ENCODE measurements at regions not wholly inside any gene's neighbourhood (a gene's known extent, or its start where the extent isn't known, plus 50 kb on each side); places are given as distances from the start of the nearest gene placed in this dataset.

DNA sequence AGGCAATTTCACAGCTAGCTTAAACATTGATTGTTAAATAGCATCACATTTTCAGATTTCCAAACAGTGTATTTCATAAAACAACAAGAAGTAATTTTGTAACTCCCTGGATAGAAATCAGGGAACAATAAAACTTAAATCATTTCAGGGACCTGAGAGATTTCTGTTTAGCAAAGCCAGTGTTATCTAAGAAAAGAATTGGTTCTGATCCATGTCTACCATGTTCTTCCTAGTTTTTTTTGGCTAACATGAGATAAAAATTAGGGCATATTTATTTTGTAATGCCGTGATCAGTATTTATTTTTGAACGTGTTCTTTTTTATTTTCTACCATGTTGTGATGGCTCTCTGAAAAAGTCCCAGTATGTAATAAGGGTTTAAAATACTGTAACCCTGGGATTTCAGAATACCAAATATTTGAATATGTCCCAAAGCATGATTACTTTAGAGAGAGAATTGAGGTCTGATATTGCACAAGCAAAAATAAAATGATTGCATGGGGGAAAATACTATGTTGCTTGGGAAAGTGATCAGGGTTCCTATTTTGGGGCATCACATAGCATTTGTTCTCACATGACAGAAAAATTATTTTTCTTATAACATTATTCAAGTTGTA, 188.7 kb upstream of the CEP162 start:
- DNase-seq (ENCODE audit: low spot score): no peak

GRCh38 chr6:84415517-84415916, 188.1 kb upstream of the CEP162 start:
- no peak for DNase-seq (ENCODE audit: low spot score)

DNA sequence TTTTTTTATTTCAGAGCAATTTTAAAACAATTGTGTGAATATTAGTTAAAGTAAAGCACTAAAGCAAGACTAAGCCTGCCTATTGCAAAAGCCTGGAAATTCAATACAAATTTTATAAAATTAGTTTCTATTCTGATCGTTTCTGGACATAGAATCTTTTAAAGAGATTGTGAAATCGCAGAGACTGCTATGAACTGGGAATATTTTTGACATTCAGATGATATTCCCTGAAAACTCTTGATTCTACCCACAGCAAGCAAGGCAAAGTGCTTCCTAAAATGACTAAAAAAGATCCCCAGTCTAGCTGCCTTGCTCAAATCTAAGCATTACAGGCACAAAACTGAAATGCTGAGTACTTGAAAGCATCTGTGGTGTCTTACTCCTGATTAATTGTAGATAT, 187.6 kb upstream of the CEP162 start:
- DNase-seq (ENCODE audit: low spot score): no peak

- DNase-seq (ENCODE audit: low spot score): no peak
These were observed 187.1 kb upstream of the CEP162 start for GRCh38 chr6:84414531-84414930.

- DNase-seq (ENCODE audit: low spot score): no peak
These were observed 183.7 kb upstream of the CEP162 start for GRCh38 chr6:84411060-84411629.

DNA sequence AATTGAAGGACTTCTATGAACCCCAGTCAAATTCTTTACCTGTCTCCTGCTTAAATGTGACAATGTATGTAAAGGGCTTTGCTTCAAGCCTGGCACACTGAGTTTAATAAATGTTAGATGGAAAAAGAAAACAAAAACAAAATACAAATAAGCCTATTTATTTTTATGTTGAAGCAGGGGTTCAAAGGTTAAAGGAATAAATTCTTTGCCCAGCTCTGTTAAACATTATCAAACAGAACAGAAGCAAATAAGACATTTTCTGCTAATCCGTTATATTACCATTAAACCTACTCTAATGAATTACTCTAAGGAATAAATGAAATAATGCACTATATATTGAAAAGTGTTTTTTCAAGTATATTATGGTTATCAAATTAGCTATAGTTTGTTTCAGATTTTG, 182.5 kb upstream of the CEP162 start:
- DNase-seq (ENCODE audit: low spot score): no peak

DNA sequence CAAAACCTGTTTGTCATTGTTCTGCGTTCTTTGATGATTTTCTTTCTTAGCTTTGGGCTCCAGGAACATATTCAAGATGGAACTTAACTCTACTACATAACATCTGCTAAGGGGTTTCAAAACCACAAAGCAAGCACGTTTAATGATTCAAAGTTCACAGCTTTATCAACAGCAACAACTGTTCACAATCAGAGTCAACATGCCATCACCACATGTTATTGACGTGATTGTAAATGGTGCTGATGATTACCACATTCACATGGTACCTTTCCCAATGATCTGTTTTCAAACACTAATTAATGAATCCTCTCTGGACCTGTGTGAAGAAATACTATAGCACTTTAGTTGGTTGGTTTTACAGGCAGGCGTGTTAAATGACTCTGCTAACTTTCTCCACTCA, 180.6 kb upstream of the CEP162 start:
- no peak for DNase-seq (ENCODE audit: low spot score)

DNA sequence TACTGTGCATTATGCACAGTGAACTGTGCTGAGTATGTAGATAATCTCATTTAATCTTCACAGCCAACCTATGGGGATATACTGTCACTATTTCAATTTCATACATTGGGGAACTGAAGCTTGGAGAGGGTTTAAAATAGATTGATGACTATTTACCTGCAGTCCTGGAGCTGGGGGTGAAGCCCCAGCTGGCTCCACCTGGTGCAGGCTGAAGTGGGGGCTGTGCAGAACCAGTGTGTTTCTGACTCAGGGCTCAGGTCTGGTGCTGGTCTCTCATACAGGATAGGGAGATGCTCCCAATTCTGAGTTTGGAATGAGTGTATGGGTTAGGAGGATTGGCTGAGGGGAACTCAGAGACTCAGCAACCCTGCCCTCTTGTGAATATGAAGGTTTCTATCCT, 176.1 kb upstream of the CEP162 start:
- no peak for DNase-seq (ENCODE audit: low spot score)

GRCh38 chr6:84399003-84399402, 171.6 kb upstream of the CEP162 start:
- no peak for DNase-seq (ENCODE audit: low spot score)

DNA sequence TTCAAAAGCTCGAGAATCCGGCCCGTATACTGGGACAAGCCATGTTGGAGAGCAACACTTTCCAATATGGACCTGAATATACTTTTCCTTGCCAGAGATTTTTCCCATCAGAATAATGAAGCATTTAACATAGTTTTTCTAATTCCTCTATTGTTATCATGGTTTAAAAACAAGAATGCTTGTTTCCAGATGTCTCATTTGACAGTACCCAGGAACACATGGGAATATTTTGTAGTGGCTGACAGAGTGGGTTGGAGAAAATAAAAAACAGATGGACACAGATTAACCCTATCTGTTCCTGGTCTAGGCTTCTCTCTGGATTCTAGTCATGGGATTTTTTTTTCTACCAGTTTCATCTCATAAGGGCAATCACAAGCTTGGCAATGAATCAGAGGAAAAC, 164.8 kb upstream of the CEP162 start:
- DNase-seq (ENCODE audit: low spot score): no peak

DNA sequence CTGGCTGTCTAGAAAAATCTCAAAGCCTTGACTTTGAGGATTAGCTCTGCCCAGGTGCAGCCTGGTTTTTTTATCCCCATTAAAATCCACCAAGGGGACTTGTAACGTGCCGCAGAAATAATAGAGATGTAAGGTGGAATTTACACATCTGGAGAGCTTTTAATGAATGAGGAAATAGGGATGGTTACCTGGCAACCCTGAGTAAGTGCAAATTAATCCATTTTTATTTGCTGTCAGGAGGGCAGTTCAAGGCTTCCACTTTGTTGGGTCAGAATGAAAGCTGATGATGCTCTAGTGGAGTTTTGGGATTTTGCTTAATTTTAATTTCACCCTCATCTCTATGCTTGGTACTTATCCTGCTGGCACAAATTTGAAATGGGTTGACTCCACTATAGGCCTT, 163.4 kb upstream of the CEP162 start:
- DNase-seq (ENCODE audit: low spot score): no peak

DNA sequence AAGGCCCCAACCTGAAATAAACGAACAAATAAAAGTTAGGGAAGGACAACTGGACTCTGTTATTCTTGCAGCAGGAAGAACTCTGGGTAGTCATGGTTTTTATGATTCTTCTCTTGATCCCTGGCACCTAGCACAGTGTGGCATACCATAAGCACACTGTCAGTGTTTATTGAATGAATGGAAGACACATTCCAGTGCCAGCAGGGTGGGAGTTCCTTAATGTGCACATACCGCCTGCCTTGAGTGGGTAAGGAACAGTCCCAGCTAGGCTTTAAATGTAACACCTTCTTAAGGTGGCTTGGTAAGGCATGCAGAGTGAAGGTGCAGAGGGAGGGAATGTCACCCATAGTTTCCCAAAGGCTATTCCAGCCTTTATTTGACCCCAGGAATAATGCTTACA, 162.9 kb upstream of the CEP162 start:
- DNase-seq (ENCODE audit: low spot score): no peak

DNA sequence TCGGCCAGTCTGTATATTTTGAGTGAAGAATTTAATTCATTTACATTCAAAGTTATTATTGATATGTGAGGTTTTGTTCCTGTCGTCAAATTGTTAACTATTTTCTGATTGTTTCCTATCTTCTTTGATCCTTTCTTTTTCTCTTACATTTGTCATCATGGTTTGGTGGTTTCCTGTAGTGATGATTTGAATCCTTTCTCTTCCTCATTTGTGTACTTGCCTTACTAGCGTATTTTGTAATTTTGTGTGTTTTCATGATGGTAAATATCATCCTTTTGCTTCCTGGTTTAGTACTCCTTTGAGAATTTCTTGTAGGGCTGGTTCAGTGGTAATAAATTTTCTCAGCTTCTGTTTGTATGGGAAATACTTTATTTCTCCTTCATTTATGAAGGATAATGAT, 151.7 kb upstream of the CEP162 start:
- DNase-seq (ENCODE audit: low spot score): no peak

DNA sequence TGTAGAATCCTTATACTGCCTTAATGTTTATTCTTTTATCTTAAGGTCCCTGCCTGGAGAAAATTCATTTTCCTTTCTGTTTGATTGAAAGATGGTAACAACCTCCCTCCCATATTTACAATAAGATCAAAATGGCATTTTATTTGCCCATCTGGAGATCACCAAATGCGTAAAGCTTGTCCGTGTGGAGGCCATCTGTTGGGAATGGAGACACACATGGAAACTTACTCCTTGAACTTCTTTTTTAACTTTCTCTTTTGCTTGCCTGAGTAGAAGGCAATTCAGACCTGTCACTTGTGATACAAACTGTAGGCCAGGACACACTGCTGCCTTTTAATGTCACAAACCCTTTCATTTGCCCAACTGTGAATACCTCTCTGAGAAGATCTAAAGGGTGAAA, 144.8 kb upstream of the CEP162 start:
- DNase-seq (ENCODE audit: low spot score): no peak

DNA sequence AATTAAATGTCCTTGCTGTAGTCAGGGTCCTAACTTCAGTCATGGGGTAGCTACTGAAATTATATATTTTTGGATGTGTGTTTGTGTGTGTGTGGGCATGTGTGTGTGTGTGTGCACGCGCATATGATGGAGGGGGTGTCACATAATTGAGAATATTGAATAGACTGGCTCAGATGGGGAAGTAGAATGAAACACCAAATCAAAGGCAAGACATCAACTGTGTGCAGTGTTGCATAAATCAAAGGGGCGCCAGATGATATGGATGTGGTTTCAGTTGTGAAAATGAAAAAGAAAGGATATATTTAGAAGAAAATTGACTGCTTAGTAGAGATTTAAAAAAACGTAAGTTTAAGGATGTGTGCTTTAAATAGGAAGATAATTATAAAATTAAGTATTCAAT, 144.2 kb upstream of the CEP162 start:
- DNase-seq (ENCODE audit: low spot score): no peak

DNA sequence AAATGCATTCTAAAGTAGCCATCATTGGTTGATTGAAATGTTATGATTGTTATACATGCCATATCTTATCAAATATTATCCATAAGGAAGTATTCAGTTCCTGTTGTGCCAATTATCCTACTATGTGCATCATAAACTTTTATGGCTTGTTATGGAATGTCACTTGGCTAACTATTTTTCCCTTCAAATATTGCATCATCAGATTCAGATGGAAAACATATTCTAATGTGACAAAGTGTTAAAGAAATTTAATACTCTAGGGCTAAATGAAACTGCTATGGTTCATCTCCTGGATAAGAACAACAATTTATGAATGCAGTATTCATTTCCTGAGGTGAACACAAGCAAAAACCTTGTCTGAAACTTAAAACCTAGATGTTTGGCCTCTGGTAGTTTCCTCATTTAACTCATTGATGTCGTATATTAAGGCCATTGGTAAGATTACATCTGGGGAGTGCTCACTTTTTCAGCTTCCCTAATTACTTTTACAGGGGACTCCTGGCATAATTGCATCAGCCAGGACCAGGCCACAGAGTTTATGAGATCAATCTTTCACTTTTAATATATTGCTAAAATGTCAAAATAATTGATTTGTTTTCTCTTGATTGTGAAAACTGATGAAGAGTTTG, 134.9 kb upstream of the CEP162 start:
- DNase-seq (ENCODE audit: low spot score): no peak

- no peak for DNase-seq (ENCODE audit: low spot score)
These were observed 134.1 kb upstream of the CEP162 start for GRCh38 chr6:84361372-84362192.

DNA sequence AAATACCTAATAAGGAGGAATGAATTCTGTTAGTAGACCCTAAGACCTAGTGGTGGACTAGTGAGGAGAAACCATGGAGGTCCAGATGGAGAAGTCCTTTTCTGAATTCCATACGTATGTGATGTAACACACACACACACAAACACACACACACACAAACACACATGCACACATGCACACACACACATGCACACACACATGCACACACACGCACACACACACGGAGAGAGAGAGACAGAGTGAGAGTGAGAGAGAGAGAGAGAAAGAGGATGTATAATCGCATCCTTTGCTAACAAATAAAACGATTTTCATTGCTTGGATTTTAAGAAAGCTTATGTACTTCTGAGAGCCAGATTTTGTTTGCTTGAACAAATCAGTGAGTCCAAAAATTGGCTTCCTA, 132.6 kb upstream of the CEP162 start:
- DNase-seq (ENCODE audit: low spot score): no peak

- DNase-seq (ENCODE audit: low spot score): no peak
These were observed 131.1 kb upstream of the CEP162 start for GRCh38 chr6:84358581-84358980.

GRCh38 chr6:84357631-84358030, 130.2 kb upstream of the CEP162 start:
- DNase-seq (ENCODE audit: low spot score): no peak

DNA sequence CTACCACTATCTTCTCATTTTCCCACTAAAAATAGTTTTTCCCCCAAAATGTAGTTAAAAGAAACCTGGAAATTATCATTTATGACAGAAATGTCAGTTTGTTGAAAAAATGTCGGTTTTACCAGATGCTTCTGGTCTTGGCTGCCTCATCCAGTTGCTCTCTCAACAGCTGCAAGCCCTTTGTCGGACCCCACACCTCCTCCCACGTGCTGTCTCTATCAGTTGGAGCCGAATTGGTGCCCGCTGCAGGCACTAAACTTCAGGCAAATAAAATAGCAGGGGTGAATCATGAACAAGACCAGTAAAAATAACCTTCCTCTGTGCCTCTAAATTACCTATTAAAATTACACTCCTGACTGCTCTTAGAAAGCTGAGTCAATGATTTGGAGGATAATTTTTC, 129.5 kb upstream of the CEP162 start:
- DNase-seq (ENCODE audit: low spot score): no peak

DNA sequence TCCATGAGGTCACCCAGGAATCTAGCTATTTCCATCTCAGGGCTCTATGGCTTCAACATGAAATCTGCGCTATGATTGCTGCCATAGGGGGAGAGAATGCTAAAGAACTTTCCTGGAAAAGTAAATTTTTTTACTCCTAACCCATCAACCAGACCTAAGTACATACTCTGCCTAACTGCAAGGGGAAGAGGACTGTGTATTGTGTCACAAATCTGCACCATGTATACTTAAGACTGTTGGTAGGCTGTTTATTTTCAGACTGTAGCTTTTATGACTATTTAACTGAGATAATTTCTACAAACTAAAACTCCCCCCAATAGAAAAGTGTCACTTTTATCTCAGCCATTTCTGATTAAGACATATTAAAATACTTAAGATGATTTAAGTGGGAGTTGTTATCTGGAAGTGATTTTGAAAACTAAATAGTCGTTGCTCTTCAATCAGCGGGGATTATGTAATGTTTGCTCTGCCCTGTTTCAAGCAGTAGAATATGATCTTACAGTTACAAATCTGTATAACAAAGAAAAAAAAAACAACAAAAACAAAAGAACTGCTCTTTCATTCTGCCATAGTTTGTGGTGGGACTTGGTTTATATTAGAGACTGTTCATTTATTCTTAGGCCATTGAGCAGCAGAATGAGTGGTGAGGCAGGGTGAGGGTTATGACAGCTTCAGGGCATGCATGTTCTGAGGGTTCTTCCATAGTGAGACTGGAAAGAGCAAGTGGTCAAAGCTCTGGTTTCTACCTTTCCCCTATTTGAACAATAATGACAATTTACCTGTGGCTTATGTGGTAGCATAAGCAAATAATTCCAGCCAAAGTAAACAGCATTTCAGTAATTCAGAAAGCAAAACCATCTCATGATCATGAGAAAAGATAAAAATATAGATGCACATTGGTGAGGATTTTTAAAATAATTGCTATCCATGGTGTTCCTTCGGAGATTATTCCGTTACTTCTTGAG, 126.3 kb upstream of the CEP162 start:
- DNase-seq (ENCODE audit: low spot score): no peak
